Testis (tissue), 2 donors: ENCODE measurements at regions not wholly inside any gene's neighbourhood (a gene's known extent, or its start where the extent isn't known, plus 50 kb on each side); places are given as distances from the start of the nearest gene placed in this dataset.

Source experiments
- DNase-seq: peaks from one replicate; pipeline ENCODE4 v3.0.0-alpha.2; 2019
- H3K27ac ChIP-seq, 2 donors: fragments of 200-600 bp; sonication (generic); one replicate each; pipeline ENCODE4 v1.5.1; 2019
- H3K27me3 ChIP-seq: fragments of 200-600 bp; sonication (generic); one replicate; pipeline ENCODE4 v1.5.1; 2019
- H3K36me3 ChIP-seq: fragments of 200-600 bp; sonication (generic); one replicate; pipeline ENCODE4 v1.5.1; 2017; ENCODE audit warnings: low read depth; ENCODE audit errors: missing control alignments
- H3K4me1 ChIP-seq: fragments of 200-600 bp; sonication (generic); one replicate; pipeline ENCODE4 v1.5.1; 2019
- H3K4me3 ChIP-seq, 2 donors: fragments of 200-600 bp; sonication (generic); one replicate each; pipeline ENCODE4 v1.5.1; 2017 to 2019
- H3K9me3 ChIP-seq: fragments of 200-600 bp; sonication (generic); one replicate; pipeline ENCODE4 v1.5.1; 2017
- POLR2A ChIP-seq: fragments of 450-650 bp; IDR thresholded peaks from one replicate; pipeline ENCODE4 v1.6.1; 2017; ENCODE audit warnings: antibody characterized with exemption, mild to moderate bottlenecking, moderate library complexity
- WGBS, 2 donors: methylation state at CpG; one replicate each; pipeline ENCODE4 v1.1.5; 2018; 5-methylcytosine and 5-hydroxymethylcytosine counted together
- intact Hi-C: fragments of 100-400 bp; cut with DNase I; formaldehyde crosslinking; loops from one replicate; pipeline ENCODE4 v1.15.1; 2023; ENCODE audit warnings: low total_unique reads
- TF ChIP-seq, protein P1 (sequence below), 3 experiments: fragments of 450-650 bp in 2 of 3; fragments of 200-600 bp in 1 of 3; sonication (generic) in 1 of 3; IDR thresholded peaks; one replicate each; pipeline ENCODE4 v1.5.1; 2016 to 2019; ENCODE audit warnings: antibody characterized with exemption in 3 of 3, mild to moderate bottlenecking in 2 of 3, moderate library complexity in 1 of 3

DNA sequence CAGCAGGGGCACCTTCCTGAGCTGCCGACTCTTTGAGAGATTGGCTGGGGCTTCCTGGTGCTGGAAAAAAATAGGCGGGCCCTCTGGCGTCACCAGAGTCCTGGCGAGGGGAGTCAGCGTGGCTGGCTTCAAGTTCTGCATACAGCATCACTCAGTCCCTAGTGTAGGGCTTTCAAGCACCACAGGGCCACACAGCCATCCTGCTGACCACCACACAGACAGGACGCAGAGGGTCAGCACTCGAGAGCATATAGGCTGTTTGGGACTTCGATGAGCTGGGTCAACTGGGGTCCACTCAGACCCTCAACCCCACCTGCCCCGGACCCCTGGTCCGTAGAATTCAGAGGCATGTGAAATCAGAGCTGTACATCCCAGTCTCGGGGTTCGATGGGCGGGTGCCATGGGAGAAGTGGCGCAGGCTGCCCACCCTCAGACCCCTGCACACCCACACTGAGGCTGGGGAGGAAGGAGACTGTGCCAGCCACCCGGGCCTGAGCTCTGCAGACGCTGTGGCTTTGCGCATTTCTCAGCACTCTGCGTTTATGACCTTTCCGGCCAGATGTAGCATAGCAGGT lies 1131.9 kb downstream of the BRD1 start:
- Histone ChIP-seq H3K4me3 (no peak overlapping the region), H3K9me3 (no peaks in the 10 kb centered on the region), H3K27me3 (no peaks in the 10 kb centered on the region), H3K27ac (no peak overlapping the region), H3K36me3 (no peaks in the 10 kb centered on the region), H3K4me1 (peaks cover 8% of the 10 kb centered on the region)
- intact Hi-C loops: no loop called here
- DNase-seq: no peak
- no peak for TF ChIP-seq POLR2A
- WGBS, 2 donors: 84 to 96% methylated on average over 9 to 19 of the region's 19 CpGs

DNA sequence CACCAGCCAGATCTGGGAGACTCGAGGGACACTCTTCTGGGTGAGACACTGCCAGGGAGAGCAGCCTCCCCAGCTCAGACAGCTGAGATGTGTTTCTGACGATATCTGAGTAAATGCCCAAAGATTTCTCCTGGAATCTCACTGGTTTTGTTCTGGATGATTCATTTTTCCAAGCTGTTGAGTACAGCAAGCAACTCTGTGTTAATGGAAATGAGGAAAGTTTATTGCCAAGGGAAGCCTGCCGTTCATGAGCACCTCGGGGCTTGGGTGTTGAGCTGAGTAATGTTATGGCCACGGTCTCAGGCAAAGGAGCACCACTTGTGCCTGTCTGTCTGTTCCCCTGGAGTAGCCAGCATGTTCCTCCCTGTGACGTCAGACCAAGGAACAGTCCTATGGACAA lies 1132.4 kb downstream of the BRD1 start:
- H3K9me3 ChIP-seq: no peaks in the 10 kb centered on the region
- 70 to 81% methylated on average over 5 to 6 of the region's 6 CpGs for WGBS, 2 donors
- H3K27me3 ChIP-seq: no peaks in the 10 kb centered on the region
- H3K4me1 ChIP-seq: peaks cover 8% of the 10 kb centered on the region
- H3K4me3 ChIP-seq: no peak overlapping the region
- no peak overlapping the region for H3K27ac ChIP-seq
- TF ChIP-seq, protein P1, sequence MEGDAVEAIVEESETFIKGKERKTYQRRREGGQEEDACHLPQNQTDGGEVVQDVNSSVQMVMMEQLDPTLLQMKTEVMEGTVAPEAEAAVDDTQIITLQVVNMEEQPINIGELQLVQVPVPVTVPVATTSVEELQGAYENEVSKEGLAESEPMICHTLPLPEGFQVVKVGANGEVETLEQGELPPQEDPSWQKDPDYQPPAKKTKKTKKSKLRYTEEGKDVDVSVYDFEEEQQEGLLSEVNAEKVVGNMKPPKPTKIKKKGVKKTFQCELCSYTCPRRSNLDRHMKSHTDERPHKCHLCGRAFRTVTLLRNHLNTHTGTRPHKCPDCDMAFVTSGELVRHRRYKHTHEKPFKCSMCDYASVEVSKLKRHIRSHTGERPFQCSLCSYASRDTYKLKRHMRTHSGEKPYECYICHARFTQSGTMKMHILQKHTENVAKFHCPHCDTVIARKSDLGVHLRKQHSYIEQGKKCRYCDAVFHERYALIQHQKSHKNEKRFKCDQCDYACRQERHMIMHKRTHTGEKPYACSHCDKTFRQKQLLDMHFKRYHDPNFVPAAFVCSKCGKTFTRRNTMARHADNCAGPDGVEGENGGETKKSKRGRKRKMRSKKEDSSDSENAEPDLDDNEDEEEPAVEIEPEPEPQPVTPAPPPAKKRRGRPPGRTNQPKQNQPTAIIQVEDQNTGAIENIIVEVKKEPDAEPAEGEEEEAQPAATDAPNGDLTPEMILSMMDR (IDR thresholded peaks at IDR 0.05): no peak
- no peak for TF ChIP-seq POLR2A
- DNase-seq: no peak
- intact Hi-C loops: no loop called here
- no peaks in the 10 kb centered on the region for H3K36me3 ChIP-seq

DNA sequence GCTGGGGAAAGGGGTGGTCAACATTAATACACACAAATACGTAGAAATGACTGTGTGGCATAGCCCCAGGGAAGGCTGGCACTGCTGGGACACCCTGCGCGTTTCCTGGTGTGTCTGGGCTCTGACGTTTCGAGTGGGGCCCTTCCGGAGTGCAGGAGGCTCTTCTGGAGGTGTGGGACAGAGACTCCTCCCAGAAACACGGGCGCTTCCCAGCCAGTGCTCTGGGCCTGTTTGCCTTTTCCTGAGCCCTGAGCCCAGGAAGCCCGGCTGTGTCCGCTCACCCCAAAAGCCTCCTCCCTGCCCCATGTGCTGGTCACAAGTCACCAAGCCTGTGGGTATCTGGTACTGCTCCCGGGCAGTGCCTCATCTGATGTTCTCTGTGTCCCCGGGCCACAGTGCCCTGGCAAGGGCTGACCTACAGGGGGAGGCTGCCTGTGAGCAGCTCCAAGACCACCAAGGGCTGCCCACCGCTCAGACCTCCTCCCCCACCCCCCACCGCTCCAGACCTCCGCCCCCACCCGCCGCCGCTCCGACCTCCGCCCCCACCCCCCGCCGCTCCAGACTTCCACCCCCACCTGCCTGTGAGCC lies 1133.3 kb downstream of the BRD1 start:
- intact Hi-C loops: no loop called here
- no peak overlapping the region for H3K4me3 ChIP-seq

DNA sequence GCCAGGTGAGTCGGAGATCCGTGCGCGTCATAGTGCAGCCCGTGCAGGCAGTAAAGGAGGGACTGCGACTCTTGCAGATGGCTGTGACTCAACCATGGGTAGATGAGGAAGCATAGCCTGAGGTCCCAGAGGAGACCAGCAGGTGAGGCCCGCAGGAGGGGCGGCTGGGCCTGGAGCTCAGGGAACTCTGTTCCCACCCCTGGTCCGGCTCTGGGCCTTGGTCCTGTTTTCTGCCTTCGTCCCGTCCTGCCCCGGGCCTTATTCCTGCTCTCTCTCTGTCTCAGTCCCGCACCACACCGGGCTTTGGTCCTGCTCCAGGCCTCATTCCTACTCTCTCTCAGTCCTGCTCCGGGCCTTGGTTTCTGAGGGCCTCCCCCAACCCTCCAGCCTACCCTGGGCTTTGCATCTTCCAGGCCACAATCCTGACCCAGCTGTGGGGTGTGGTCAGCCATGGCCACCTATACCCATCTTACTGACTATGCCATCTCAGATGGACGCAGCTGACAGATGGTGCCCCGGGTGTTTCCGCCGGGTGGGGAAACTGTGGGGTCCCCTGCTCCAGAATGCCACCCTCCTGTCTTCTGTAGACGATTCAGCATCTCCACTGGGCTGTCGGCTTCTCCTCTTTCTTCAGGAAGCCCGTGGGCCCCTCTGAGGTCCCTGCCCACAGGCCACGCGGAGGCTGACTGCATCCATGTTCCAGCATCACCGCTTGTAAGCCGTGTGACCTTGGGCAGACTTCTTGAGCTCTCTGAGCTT lies 1134.1 kb downstream of the BRD1 start:
- H3K27ac ChIP-seq: no peak overlapping the region
- no peak overlapping the region for H3K4me3 ChIP-seq
- H3K36me3 ChIP-seq: no peaks in the 10 kb centered on the region
- peaks cover 8% of the 10 kb centered on the region for H3K4me1 ChIP-seq
- no peak for DNase-seq
- WGBS, 2 donors: 90 to 91% methylated on average over 22 to 26 of the region's 26 CpGs
- no peak for TF ChIP-seq POLR2A
- TF ChIP-seq, protein P1 (IDR thresholded peaks at IDR 0.05): no peak
- intact Hi-C loops: no loop called here
- no peaks in the 10 kb centered on the region for H3K9me3 ChIP-seq
- no peaks in the 10 kb centered on the region for H3K27me3 ChIP-seq

More for the DNA sequence above, 1133.3 kb downstream of the BRD1 start:
- no peaks in the 10 kb centered on the region for H3K27me3 ChIP-seq
- no peaks in the 10 kb centered on the region for H3K9me3 ChIP-seq
- H3K36me3 ChIP-seq: no peaks in the 10 kb centered on the region
- peaks cover 8% of the 10 kb centered on the region for H3K4me1 ChIP-seq
- 81 to 93% methylated on average over 5 to 19 of the region's 22 CpGs for WGBS, 2 donors
- H3K27ac ChIP-seq: no peak overlapping the region
- DNase-seq: no peak
- TF ChIP-seq, protein P1 (IDR thresholded peaks at IDR 0.05): no peak
- TF ChIP-seq POLR2A: no peak

DNA sequence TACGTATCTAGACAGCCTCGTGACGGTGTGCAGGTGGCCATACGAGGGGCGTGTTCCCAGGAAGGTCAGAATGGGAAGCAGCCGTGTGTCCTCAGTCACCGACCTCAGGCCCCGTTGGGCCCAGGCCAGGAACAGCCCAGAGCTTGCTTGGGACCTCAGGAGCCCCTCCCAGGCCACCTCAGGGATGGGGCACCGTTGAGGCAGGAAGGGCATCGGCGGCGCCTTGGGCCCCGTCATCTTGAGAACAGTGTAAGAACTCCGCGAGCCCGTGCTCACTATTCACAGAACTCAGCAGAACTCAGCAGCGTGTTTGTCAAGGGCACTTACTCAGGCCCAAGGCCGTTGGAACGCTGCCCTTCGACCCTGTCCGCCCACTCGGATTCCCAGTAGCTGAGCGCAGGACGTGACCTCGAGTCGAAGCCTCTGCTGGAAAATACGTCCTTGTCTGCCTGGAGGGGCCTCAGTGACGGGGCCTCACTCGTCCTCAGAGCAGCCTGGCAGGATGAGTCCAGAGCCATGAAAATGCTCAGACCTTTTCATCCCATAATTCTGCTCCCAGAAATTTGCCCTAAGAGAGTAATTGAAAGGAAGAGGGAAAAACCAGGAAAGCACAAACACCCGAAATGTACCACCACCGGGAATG lies 1134.8 kb downstream of the BRD1 start:
- 63 to 67% methylated on average over 22 to 31 of the region's 31 CpGs for WGBS, 2 donors
- Histone ChIP-seq H3K4me3 (no peak overlapping the region), H3K4me1 (peaks cover 8% of the 10 kb centered on the region), H3K9me3 (no peaks in the 10 kb centered on the region), H3K27ac (no peak overlapping the region), H3K36me3 (no peaks in the 10 kb centered on the region), H3K27me3 (no peaks in the 10 kb centered on the region)
- TF ChIP-seq POLR2A: no peak
- TF ChIP-seq, protein P1 (IDR thresholded peaks at IDR 0.05): no peak
- intact Hi-C loops: no loop called here
- DNase-seq: peak; percentile 53
